Erythroblast (primary cell): ENCODE measurements at regions not wholly inside any gene's neighbourhood (a gene's known extent, or its start where the extent isn't known, plus 50 kb on each side); places are given as distances from the start of the nearest gene placed in this dataset.

Experiments used
- GATA1 ChIP-seq: IDR thresholded peaks from 2 replicates; pipeline ENCODE4 v1.6.1; 2011; ENCODE audit warnings: low read depth, mild to moderate bottlenecking, control low read depth, low read length, moderate library complexity
- POLR2A ChIP-seq: IDR thresholded peaks from 2 replicates; pipeline ENCODE4 v1.6.1; 2011; ENCODE audit warnings: mild to moderate bottlenecking, low read length

DNA sequence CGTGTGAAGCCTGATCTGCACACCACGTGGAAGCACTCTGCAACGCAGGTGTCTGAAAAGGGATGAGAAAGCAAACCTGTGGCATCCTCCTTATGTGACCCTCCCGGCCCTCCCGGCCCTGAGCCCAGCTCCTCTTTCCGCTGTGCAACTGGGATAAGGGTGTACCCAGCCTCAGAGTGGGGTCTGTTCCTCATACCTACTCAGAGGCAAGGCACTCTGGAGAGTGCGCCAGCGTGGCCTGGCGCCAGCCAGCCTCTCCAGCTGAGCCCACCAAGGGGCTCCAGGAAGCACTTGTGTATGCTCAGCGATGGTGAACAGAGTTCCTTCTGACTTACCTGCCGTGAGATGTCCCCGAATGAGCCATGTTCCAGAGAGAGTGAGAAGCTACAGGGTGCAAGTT, 102.8 kb downstream of the IRX1 start:
- TF ChIP-seq POLR2A (no peak), GATA1 (no peak)
